OCI-LY1 (cell line): ENCODE measurements at regions not wholly inside any gene's neighbourhood (a gene's known extent, or its start where the extent isn't known, plus 50 kb on each side); places are given as distances from the start of the nearest gene placed in this dataset.

Experiments
- H2AFZ ChIP-seq: fragments of 200-600 bp; sonication (generic), shearing (Covaris generic); 2 replicates; pipeline ENCODE4 v1.6.0; 2014; ENCODE audit warnings: antibody characterized with exemption, mild to moderate bottlenecking, low read length
- H3F3A ChIP-seq: fragments of 200-600 bp; sonication (generic), shearing (Covaris generic); 2 replicates; pipeline ENCODE4 v1.6.0; 2014; ENCODE audit warnings: mild to moderate bottlenecking, antibody characterized with exemption, low read length, moderate library complexity; ENCODE audit not compliant: insufficient read depth
- H3K27ac ChIP-seq: fragments of 200-600 bp; sonication (generic); 2 replicates; pipeline ENCODE4 v1.5.1; 2014; ENCODE audit warnings: low read length, mixed run types, mild to moderate bottlenecking, low read depth; ENCODE audit not compliant: poor library complexity, severe bottlenecking
- H3K27me3 ChIP-seq: fragments of 200-600 bp; sonication (generic); 2 replicates; pipeline ENCODE4 v1.6.0; 2014; ENCODE audit warnings: antibody characterized with exemption, mild to moderate bottlenecking, low read length, moderate library complexity; ENCODE audit not compliant: insufficient read depth
- H3K36me3 ChIP-seq: fragments of 200-600 bp; sonication (generic); 2 replicates; pipeline ENCODE4 v1.6.1; 2014; ENCODE audit warnings: mild to moderate bottlenecking, antibody characterized with exemption, low read length, moderate library complexity, mixed read lengths; ENCODE audit not compliant: insufficient read depth
- H3K4me1 ChIP-seq: fragments of 200-600 bp; sonication (generic); 2 replicates; pipeline ENCODE4 v1.5.1; 2014; ENCODE audit warnings: mild to moderate bottlenecking, low read length, moderate library complexity; ENCODE audit not compliant: insufficient read depth, severe bottlenecking
- H3K4me2 ChIP-seq: fragments of 200-600 bp; sonication (generic), shearing (Covaris generic); 2 replicates; pipeline ENCODE4 v1.6.1; 2014; ENCODE audit warnings: low read length
- H3K4me3 ChIP-seq: fragments of 200-600 bp; sonication (generic); 2 replicates; pipeline ENCODE4 v1.5.1; 2014; ENCODE audit warnings: low read length, low read depth, mild to moderate bottlenecking, mixed read lengths; ENCODE audit not compliant: poor library complexity, severe bottlenecking
- H3K79me2 ChIP-seq: fragments of 200-600 bp; shearing (Covaris generic); 2 replicates; pipeline ENCODE4 v1.6.1; 2016; ENCODE audit warnings: mixed run types, low read length, mixed read lengths; ENCODE audit not compliant: insufficient read depth
- H3K9ac ChIP-seq: fragments of 200-600 bp; sonication (generic), shearing (Covaris generic); 2 replicates; pipeline ENCODE4 v1.6.1; 2014; ENCODE audit warnings: mild to moderate bottlenecking, low read length, mixed read lengths
- H3K9me2 ChIP-seq: fragments of 200-600 bp; sonication (generic), shearing (Covaris generic); 2 replicates; pipeline ENCODE4 v1.6.1; 2014; ENCODE audit warnings: low read depth, mild to moderate bottlenecking, low read length, mixed read lengths
- H3K9me3 ChIP-seq: fragments of 200-600 bp; shearing (Covaris generic); 2 replicates; pipeline ENCODE4 v1.6.1; 2014; ENCODE audit warnings: low read length, mixed read lengths
- H4K20me1 ChIP-seq: fragments of 200-600 bp; sonication (generic), shearing (Covaris generic); 2 replicates; pipeline ENCODE4 v1.6.0; 2016; ENCODE audit warnings: mild to moderate bottlenecking, low read length; ENCODE audit not compliant: insufficient read depth
- CTCF ChIP-seq: fragments of 200-600 bp; sonication (generic), shearing (Covaris generic); IDR thresholded peaks from 2 replicates; pipeline ENCODE4 v1.5.1; 2017; ENCODE audit warnings: mild to moderate bottlenecking, antibody characterized with exemption, low read length, moderate library complexity, mixed read lengths
- EZH2 ChIP-seq: fragments of 200-600 bp; sonication (generic), shearing (Covaris generic); IDR thresholded peaks from 2 replicates; pipeline ENCODE4 v1.8.0; 2017; ENCODE audit warnings: borderline replicate concordance, mixed run types, mild to moderate bottlenecking, antibody characterized with exemption, low read length, moderate library complexity, mixed read lengths

- Histone ChIP-seq H3K27ac (peak overlapping the region; percentile 98), H3K4me2 (no peak overlapping the region; the same call in 1 of the 2 replicates)
Observed at GRCh38 chr3:188082031-188082430, 71.9 kb upstream of the LPP start.

GRCh38 chr3:188082450-188082849, 71.5 kb upstream of the LPP start:
- Histone ChIP-seq H3K27me3 (no peaks in the 10 kb centered on the region), H3K4me1 (peaks cover 65% of the 10 kb centered on the region), H3K9me3 (peaks cover 4% of the 10 kb centered on the region; the same call in 1 of the 2 replicates), H3K4me3 (no peak overlapping the region), H3K9ac (peak overlapping the region; percentile 2; the same call in 1 of the 2 replicates), H4K20me1 (no peaks in the 10 kb centered on the region), H3F3A (peaks cover 32% of the 10 kb centered on the region), H3K36me3 (no peaks in the 10 kb centered on the region), H3K4me2 (no peak overlapping the region; the same call in 1 of the 2 replicates), H3K27ac (peak overlapping the region; percentile 98), H2AFZ (no peak overlapping the region), H3K9me2 (no peaks in the 10 kb centered on the region), H3K79me2 (no peaks in the 10 kb centered on the region)
- TF ChIP-seq EZH2 (no peak), CTCF (no peak)

More at GRCh38 chr3:188082031-188082430, 71.9 kb upstream of the LPP start:
- Histone ChIP-seq H3K4me3 (no peak overlapping the region), H3K27me3 (no peaks in the 10 kb centered on the region), H3K4me1 (peaks cover 61% of the 10 kb centered on the region), H4K20me1 (no peaks in the 10 kb centered on the region), H3F3A (peaks cover 31% of the 10 kb centered on the region), H3K9me2 (no peaks in the 10 kb centered on the region), H3K9me3 (peaks cover 4% of the 10 kb centered on the region; the same call in 1 of the 2 replicates), H2AFZ (no peak overlapping the region), H3K79me2 (no peaks in the 10 kb centered on the region), H3K36me3 (no peaks in the 10 kb centered on the region), H3K9ac (peak overlapping the region; percentile 2; the same call in 1 of the 2 replicates)
- no peak for TF ChIP-seq CTCF
- no peak for TF ChIP-seq EZH2

GRCh38 chr3:188083011-188083410, 70.9 kb upstream of the LPP start:
- H3K36me3 ChIP-seq: no peaks in the 10 kb centered on the region
- H3K4me2 ChIP-seq: no peak overlapping the region
- H3K27me3 ChIP-seq: no peaks in the 10 kb centered on the region
- H3K9me3 ChIP-seq: peaks cover 4% of the 10 kb centered on the region; the same call in 1 of the 2 replicates
- no peak overlapping the region for H2AFZ ChIP-seq
- H3K4me3 ChIP-seq: no peak overlapping the region
- peaks cover 32% of the 10 kb centered on the region for H3F3A ChIP-seq
- no peaks in the 10 kb centered on the region for H3K9me2 ChIP-seq
- no peaks in the 10 kb centered on the region for H3K79me2 ChIP-seq
- no peaks in the 10 kb centered on the region for H4K20me1 ChIP-seq
- H3K4me1 ChIP-seq: peaks cover 71% of the 10 kb centered on the region
- no peak overlapping the region for H3K9ac ChIP-seq
- peak overlapping the region; percentile 98 for H3K27ac ChIP-seq
- TF ChIP-seq EZH2: no peak
- TF ChIP-seq CTCF: no peak
